ENCODE measurements at regions not wholly inside any gene's neighbourhood (a gene's known extent, or its start where the extent isn't known, plus 50 kb on each side); places are given as distances from the start of the nearest gene placed in this dataset.

DNA sequence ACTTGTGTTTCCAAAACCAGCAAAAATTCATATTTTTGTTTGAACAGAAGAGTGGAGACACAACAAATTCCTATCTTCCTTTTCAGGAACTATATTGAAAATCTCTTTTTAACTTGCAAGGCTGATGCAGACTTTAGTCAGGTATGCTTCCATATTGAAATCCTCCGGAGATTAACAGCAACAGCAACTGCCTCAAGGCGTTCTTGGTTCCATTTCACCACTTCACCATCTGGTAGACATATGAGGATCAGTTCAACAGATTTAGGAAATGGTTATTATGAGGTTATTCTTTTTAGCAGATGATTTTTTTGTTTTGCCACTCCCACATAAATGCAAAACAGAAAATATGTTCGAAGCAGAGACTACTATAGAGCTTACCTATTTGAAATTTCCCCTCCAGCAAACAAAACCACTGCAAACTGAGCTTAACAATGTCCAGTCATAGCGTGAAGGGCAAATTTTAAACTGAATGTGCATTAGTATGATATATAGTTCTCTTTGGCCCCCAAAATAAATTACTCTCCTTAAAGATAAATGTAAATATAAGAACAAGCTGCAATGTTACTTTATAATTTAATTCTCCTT, 520.5 kb upstream of the ADGRB3 start:
- 63 to 75% (median 68%) methylated on average over 4 of the region's 4 CpGs for WGBS, 4 donors
- no peaks in the 10 kb centered on the region for H3K4me1 ChIP-seq (replicated peaks in 1 of 2)
- DNase-seq = no peak
- no peak overlapping the region for H3K27ac ChIP-seq
- no peaks in the 10 kb centered on the region for H3K36me3 ChIP-seq (replicated peaks in 1 of 2)
- H3K4me3 ChIP-seq = no peak overlapping the region
- no peaks in the 10 kb centered on the region for H3K9me3 ChIP-seq (replicated peaks in 1 of 3)
- intact Hi-C loops (cut with DNase I) = no loop called here
- TF ChIP-seq, protein P1, sequence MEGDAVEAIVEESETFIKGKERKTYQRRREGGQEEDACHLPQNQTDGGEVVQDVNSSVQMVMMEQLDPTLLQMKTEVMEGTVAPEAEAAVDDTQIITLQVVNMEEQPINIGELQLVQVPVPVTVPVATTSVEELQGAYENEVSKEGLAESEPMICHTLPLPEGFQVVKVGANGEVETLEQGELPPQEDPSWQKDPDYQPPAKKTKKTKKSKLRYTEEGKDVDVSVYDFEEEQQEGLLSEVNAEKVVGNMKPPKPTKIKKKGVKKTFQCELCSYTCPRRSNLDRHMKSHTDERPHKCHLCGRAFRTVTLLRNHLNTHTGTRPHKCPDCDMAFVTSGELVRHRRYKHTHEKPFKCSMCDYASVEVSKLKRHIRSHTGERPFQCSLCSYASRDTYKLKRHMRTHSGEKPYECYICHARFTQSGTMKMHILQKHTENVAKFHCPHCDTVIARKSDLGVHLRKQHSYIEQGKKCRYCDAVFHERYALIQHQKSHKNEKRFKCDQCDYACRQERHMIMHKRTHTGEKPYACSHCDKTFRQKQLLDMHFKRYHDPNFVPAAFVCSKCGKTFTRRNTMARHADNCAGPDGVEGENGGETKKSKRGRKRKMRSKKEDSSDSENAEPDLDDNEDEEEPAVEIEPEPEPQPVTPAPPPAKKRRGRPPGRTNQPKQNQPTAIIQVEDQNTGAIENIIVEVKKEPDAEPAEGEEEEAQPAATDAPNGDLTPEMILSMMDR (IDR thresholded peaks at IDR 0.05) = no peak
- TF ChIP-seq POLR2A (IDR thresholded peaks at IDR 0.05) = no peak
- no peaks in the 10 kb centered on the region for H3K27me3 ChIP-seq

DNA sequence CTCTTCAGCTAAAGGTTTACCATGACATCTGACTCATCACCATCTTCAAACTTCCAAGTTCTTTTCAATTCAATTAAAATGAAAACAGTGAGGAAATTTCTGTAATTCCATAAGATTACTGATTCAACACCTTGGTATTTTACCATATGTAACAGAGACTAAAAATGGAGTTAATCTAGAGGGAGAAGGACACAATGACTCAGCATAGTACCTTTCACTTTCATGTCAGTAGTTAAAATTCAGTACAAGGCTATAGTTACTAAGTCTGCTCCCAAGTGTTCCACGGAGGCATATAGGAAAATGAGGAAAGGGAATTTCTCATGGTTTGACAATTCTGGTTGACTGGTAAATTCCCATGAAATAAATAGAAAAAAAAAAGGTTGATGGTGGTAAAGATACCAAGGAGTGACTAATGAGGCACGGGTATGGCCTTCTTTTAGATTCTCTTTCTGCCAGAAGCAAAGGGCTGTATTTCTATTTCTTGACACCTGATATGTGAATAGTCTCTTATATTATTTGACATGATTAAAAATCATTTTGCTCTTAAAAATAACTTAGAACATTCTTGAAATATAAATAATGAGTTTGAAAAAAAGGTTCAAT, 526.7 kb upstream of the ADGRB3 start:
- no peak overlapping the region for H3K27ac ChIP-seq
- no peaks in the 10 kb centered on the region for H3K4me1 ChIP-seq (replicated peaks in 1 of 2)
- intact Hi-C loops (cut with DNase I) = no loop called here
- 63 to 75% (median 68%) methylated on average over 2 of the region's 2 CpGs for WGBS, 4 donors
- no peak overlapping the region for H3K4me3 ChIP-seq
- H3K36me3 ChIP-seq (replicated peaks in 1 of 2) = no peaks in the 10 kb centered on the region
- no peaks in the 10 kb centered on the region for H3K9me3 ChIP-seq (replicated peaks in 1 of 3)
- no peak for DNase-seq
- H3K27me3 ChIP-seq = no peaks in the 10 kb centered on the region
- TF ChIP-seq, protein P1 (IDR thresholded peaks at IDR 0.05) = no peak
- no peak for TF ChIP-seq POLR2A (IDR thresholded peaks at IDR 0.05)

DNA sequence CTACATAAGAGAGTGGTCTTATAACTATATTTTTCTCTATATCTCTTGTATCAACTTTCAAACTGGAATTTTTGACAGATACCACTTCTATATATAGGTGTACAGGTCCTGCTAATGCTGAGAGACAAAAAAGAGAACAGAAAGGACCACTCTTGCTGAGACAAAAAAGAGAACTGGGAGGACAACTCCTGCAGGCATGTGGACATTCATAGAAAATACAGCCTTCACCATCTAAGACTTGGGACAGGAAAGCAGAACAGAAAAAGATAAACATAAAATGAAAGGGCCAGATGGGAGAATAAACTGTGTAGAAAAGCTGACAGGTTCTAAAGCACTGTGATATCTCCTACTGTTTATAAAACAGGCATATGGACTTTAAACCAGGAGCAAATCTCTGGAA, 541.0 kb upstream of the ADGRB3 start:
- no peak overlapping the region for H3K27ac ChIP-seq
- intact Hi-C loops (cut with DNase I) = no loop called here
- TF ChIP-seq, protein P1 (IDR thresholded peaks at IDR 0.05) = no peak
- no peak for TF ChIP-seq POLR2A (IDR thresholded peaks at IDR 0.05)
- no peaks in the 10 kb centered on the region for H3K4me1 ChIP-seq (replicated peaks in 1 of 2)
- H3K27me3 ChIP-seq = no peaks in the 10 kb centered on the region
- H3K36me3 ChIP-seq (replicated peaks in 1 of 2) = no peaks in the 10 kb centered on the region
- no peaks in the 10 kb centered on the region for H3K9me3 ChIP-seq (replicated peaks in 1 of 3)
- no peak for DNase-seq
- no peak overlapping the region for H3K4me3 ChIP-seq

DNA sequence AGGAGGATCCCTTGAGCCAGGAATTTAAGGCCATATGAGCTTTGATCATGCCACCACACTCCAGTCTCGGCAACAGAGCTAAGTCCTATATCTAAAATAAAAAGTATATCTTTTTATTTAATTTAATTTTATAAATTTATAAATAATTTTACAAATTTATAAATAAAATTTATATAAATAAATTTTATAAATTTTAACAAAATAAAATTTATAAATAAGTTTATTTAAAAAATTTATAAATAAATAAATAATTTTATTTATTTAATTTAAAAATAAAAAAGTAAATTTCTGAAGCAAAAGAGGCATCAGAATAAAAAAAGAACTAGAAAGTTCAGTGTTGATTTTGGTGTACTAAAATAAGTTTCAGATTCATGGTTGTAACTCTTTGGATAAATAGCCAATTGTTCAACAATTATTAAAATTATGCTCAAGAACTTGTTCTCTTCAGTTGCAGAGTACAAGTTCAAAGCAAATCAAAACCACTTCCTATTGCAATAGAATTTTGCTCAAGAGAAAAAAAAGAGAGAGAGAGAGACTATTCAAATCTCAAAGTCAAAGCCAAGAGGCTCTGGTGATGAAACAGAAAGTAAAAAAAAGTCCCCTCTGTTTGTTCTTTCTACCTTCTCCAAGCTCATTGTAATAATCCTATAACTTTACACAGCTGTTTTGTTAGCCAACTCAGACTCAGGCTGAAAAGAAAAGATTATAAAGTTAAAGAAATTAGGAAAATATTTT, 547.5 kb upstream of the ADGRB3 start:
- Histone ChIP-seq H3K9me3 (replicated peaks in 1 of 3) (no peaks in the 10 kb centered on the region), H3K4me1 (replicated peaks in 1 of 2) (no peaks in the 10 kb centered on the region), H3K36me3 (replicated peaks in 1 of 2) (no peaks in the 10 kb centered on the region), H3K27me3 (no peaks in the 10 kb centered on the region), H3K27ac (no peak overlapping the region), H3K4me3 (no peak overlapping the region)
- intact Hi-C loops (cut with DNase I) = no loop called here
- no peak for TF ChIP-seq POLR2A (IDR thresholded peaks at IDR 0.05)
- TF ChIP-seq, protein P1 (IDR thresholded peaks at IDR 0.05) = no peak
- WGBS, 4 donors = 78 to 89% (median 86%) methylated on average over 1 of the region's 1 CpG
- no peak for DNase-seq
